H9 (cell line): ENCODE measurements at regions not wholly inside any gene's neighbourhood (a gene's known extent, or its start where the extent isn't known, plus 50 kb on each side); places are given as distances from the start of the nearest gene placed in this dataset.

ENCODE experiments used
- DNase-seq: peaks from one replicate; pipeline ENCODE4 v3.0.0-alpha.2; 2017
- H2AFZ ChIP-seq: one replicate; pipeline ENCODE4 v1.6.1; 2013; ENCODE audit warnings: mild to moderate bottlenecking, low read length, control low read depth, moderate library complexity
- H2AK5ac ChIP-seq: 2 replicates; pipeline ENCODE4 v1.6.1; 2013; ENCODE audit warnings: low read length, control low read depth, mixed read lengths; ENCODE audit not compliant: insufficient read length
- H2BK120ac ChIP-seq: one replicate; pipeline ENCODE4 v1.6.1; 2013; ENCODE audit warnings: low read depth, mild to moderate bottlenecking, low read length, control low read depth, inconsistent platforms; ENCODE audit not compliant: poor library complexity, severe bottlenecking
- H2BK12ac ChIP-seq: 2 replicates; pipeline ENCODE4 v1.6.1; 2013; ENCODE audit warnings: low read length, control low read depth, mixed read lengths, low read depth; ENCODE audit not compliant: insufficient read length
- H2BK15ac ChIP-seq: 2 replicates; pipeline ENCODE4 v1.6.1; 2013; ENCODE audit warnings: low read depth, low read length, control low read depth
- H2BK20ac ChIP-seq: one replicate; pipeline ENCODE4 v1.6.1; 2013; ENCODE audit warnings: low read depth, mild to moderate bottlenecking, low read length, control low read depth, inconsistent platforms; ENCODE audit not compliant: poor library complexity, severe bottlenecking
- H2BK5ac ChIP-seq: 2 replicates; pipeline ENCODE4 v1.6.1; 2013; ENCODE audit warnings: low read length, control low read depth, mixed read lengths; ENCODE audit not compliant: insufficient read length
- H3K14ac ChIP-seq: 2 replicates; pipeline ENCODE4 v1.6.1; 2013; ENCODE audit warnings: low read length, control low read depth; ENCODE audit not compliant: insufficient read depth
- H3K18ac ChIP-seq: 2 replicates; pipeline ENCODE4 v1.6.1; 2013; ENCODE audit warnings: low read depth, mild to moderate bottlenecking, mixed read lengths, low read length, control low read depth; ENCODE audit not compliant: insufficient read length
- H3K23ac ChIP-seq: 2 replicates; pipeline ENCODE4 v1.6.1; 2013; ENCODE audit warnings: low read length, control low read depth, mixed read lengths, low read depth; ENCODE audit not compliant: insufficient read length
- H3K23me2 ChIP-seq: 2 replicates; pipeline ENCODE4 v1.6.1; 2013; ENCODE audit warnings: low read depth, mild to moderate bottlenecking, mixed read lengths, low read length, control low read depth; ENCODE audit not compliant: insufficient read length, poor library complexity, severe bottlenecking
- H3K27ac ChIP-seq: 2 replicates; pipeline ENCODE4 v1.5.1; 2013; ENCODE audit warnings: low read length, control low read depth, mixed read lengths, low read depth; ENCODE audit not compliant: insufficient read length
- H3K27me3 ChIP-seq: 2 replicates; pipeline ENCODE4 v1.6.1; 2013; ENCODE audit warnings: low read length, control low read depth, inconsistent platforms; ENCODE audit not compliant: insufficient read depth
- H3K4ac ChIP-seq: 2 replicates; pipeline ENCODE4 v1.6.1; 2013; ENCODE audit warnings: low read depth, mild to moderate bottlenecking, control low read depth, inconsistent platforms, low read length, moderate library complexity
- H3K4me1 ChIP-seq: 2 replicates; pipeline ENCODE4 v1.6.1; 2013; ENCODE audit warnings: low read length, control low read depth, inconsistent platforms; ENCODE audit not compliant: insufficient read depth
- H3K4me2 ChIP-seq: 2 replicates; pipeline ENCODE4 v1.6.1; 2013; ENCODE audit warnings: low read length, control low read depth, mixed read lengths; ENCODE audit not compliant: insufficient read length, insufficient read depth
- H3K56ac ChIP-seq: 2 replicates; pipeline ENCODE4 v1.6.1; 2013; ENCODE audit warnings: low read depth, mild to moderate bottlenecking, mixed read lengths, low read length, control low read depth; ENCODE audit not compliant: insufficient read length
- H3K79me1 ChIP-seq: 2 replicates; pipeline ENCODE4 v1.6.1; 2013; ENCODE audit warnings: low read depth, mild to moderate bottlenecking, moderate library complexity, low read length, control low read depth, inconsistent platforms; ENCODE audit not compliant: insufficient read depth, poor library complexity, severe bottlenecking
- H3K79me2 ChIP-seq: 2 replicates; pipeline ENCODE4 v1.6.1; 2013; ENCODE audit warnings: low read length, control low read depth, inconsistent platforms; ENCODE audit not compliant: insufficient read depth
- H3K9ac ChIP-seq: 2 replicates; pipeline ENCODE4 v1.6.1; 2013; ENCODE audit warnings: low read length, control low read depth, mixed read lengths; ENCODE audit not compliant: insufficient read length; ENCODE audit errors: extremely low read depth
- H3K9me3 ChIP-seq: one replicate; pipeline ENCODE4 v1.6.1; 2013; ENCODE audit warnings: low read depth, low read length, inconsistent platforms; ENCODE audit not compliant: control insufficient read depth
- H3T11ph ChIP-seq: one replicate; pipeline ENCODE4 v1.6.1; 2013; ENCODE audit warnings: mild to moderate bottlenecking, low read length, control low read depth, inconsistent platforms
- H4K20me1 ChIP-seq: one replicate; pipeline ENCODE4 v1.6.1; 2013; ENCODE audit not compliant: control insufficient read depth, insufficient read length, insufficient read depth
- H4K5ac ChIP-seq: 2 replicates; pipeline ENCODE4 v1.6.1; 2013; ENCODE audit warnings: low read depth, mild to moderate bottlenecking, mixed read lengths, low read length, control low read depth; ENCODE audit not compliant: insufficient read length
- H4K8ac ChIP-seq: replicated peaks from 2 replicates; pipeline ENCODE4 v1.6.1; 2013; ENCODE audit warnings: low read length, control low read depth, mixed read lengths, low read depth; ENCODE audit not compliant: insufficient read length
- H4K91ac ChIP-seq: 2 replicates; pipeline ENCODE4 v1.6.1; 2013; ENCODE audit warnings: low read depth, mild to moderate bottlenecking, moderate library complexity, mixed read lengths, low read length, control low read depth; ENCODE audit not compliant: insufficient read length
- H3K27ac Mint-ChIP-seq, 3 experiments: 2 replicates in 2 of 3; 3 replicates in 1 of 3; pipeline ENCODE4 v1.8.0; 2020 to 2021; ENCODE audit warnings: mixed read lengths in 3 of 3, mild to moderate bottlenecking in 1 of 3, moderate library complexity in 1 of 3
- H3K27me3 Mint-ChIP-seq: 2 replicates; pipeline ENCODE4 v1.8.0; 2021; ENCODE audit warnings: low read depth, mild to moderate bottlenecking, moderate library complexity, mixed read lengths
- H3K36me3 Mint-ChIP-seq, 3 experiments: 2 replicates in 2 of 3; 3 replicates in 1 of 3; pipeline ENCODE4 v1.8.0; 2020 to 2021; ENCODE audit warnings: low read depth in 3 of 3, mixed read lengths in 3 of 3; ENCODE audit not compliant: insufficient read depth in 1 of 3
- H3K4me1 Mint-ChIP-seq, 2 experiments: 2 replicates each; pipeline ENCODE4 v1.8.0; 2020; ENCODE audit warnings: mixed read lengths in 2 of 2
- H3K4me3 Mint-ChIP-seq, 2 experiments: 2 replicates in 1 of 2; 3 replicates in 1 of 2; pipeline ENCODE4 v1.8.0; 2020 to 2021; ENCODE audit warnings: mild to moderate bottlenecking in 2 of 2, mixed read lengths in 2 of 2, moderate library complexity in 1 of 2
- H3K9me3 Mint-ChIP-seq, 2 experiments: 2 replicates in 1 of 2; 3 replicates in 1 of 2; pipeline ENCODE4 v1.8.0; 2020; ENCODE audit warnings: mild to moderate bottlenecking in 2 of 2, mixed read lengths in 2 of 2, moderate library complexity in 1 of 2
- CTCF ChIP-seq: fragments of 200-600 bp; sonication (generic); conservative IDR thresholded peaks from 3 replicates; pipeline ENCODE4 v1.8.0; 2021; ENCODE audit warnings: antibody characterized with exemption, mild to moderate bottlenecking
- WGBS: extraction: QIAGEN DNeasy Blood & Tissue Kit; methylation state at CpG from one replicate; pipeline ENCODE4 v1.1.7; 2013; ENCODE audit warnings: missing lambda C conversion rate, low lambda C conversion rate, mixed read lengths; ENCODE audit not compliant: insufficient read length; ENCODE audit errors: extremely low coverage; 5-methylcytosine and 5-hydroxymethylcytosine counted together

GRCh38 chr1:59236721-59237545 lies 60.0 kb upstream of the FGGY start:
- Histone ChIP-seq H3K18ac (no peak overlapping the region), H3K23ac (no peak overlapping the region), H3K4me2 (no peak overlapping the region), H4K8ac (no peak overlapping the region), H2AFZ (no peak overlapping the region), H3K23me2 (no peaks in the 10 kb centered on the region), H2BK120ac (no peak overlapping the region), H2BK5ac (no peak overlapping the region), H3K27ac (no peak overlapping the region), H4K20me1 (no peaks in the 10 kb centered on the region), H2BK12ac (no peak overlapping the region), H2AK5ac (no peak overlapping the region), H3K9ac (no peak overlapping the region), H3K79me2 (no peaks in the 10 kb centered on the region), H2BK15ac (no peak overlapping the region), H4K91ac (no peak overlapping the region), H2BK20ac (no peak overlapping the region), H3K79me1 (no peaks in the 10 kb centered on the region), H4K5ac (no peak overlapping the region), H3K14ac (no peak overlapping the region), H3K9me3 (no peaks in the 10 kb centered on the region), H3T11ph (no peak overlapping the region), H3K56ac (no peak overlapping the region), H3K4ac (no peak overlapping the region), H3K27me3 (no peaks in the 10 kb centered on the region), H3K4me1 (peaks cover 4% of the 10 kb centered on the region; the same call in 1 of the 2 replicates)
- H3K9me3 Mint-ChIP-seq = no peaks in the 10 kb centered on the region; a peak in 1 of 5 replicates
- no peak overlapping the region for H3K4me3 Mint-ChIP-seq
- TF ChIP-seq CTCF = no peak
- no CpG with 5 or more reads among the region's 3 CpGs for WGBS
- H3K27ac Mint-ChIP-seq = no peak overlapping the region; a peak in 1 of 7 replicates
- no peak for DNase-seq
- H3K4me1 Mint-ChIP-seq = peaks cover 6 to 13% of the 10 kb centered on the region in 2 experiments
- no peaks in the 10 kb centered on the region for H3K36me3 Mint-ChIP-seq
- no peaks in the 10 kb centered on the region for H3K27me3 Mint-ChIP-seq
